ENCODE measurements at regions not wholly inside any gene's neighbourhood (a gene's known extent, or its start where the extent isn't known, plus 50 kb on each side); places are given as distances from the start of the nearest gene placed in this dataset.
"Not testable (repeated sequence)": the region's sequence is repeated elsewhere in the genome, so short reads cannot be mapped to it uniquely, and the experiment has no call there.

DNA sequence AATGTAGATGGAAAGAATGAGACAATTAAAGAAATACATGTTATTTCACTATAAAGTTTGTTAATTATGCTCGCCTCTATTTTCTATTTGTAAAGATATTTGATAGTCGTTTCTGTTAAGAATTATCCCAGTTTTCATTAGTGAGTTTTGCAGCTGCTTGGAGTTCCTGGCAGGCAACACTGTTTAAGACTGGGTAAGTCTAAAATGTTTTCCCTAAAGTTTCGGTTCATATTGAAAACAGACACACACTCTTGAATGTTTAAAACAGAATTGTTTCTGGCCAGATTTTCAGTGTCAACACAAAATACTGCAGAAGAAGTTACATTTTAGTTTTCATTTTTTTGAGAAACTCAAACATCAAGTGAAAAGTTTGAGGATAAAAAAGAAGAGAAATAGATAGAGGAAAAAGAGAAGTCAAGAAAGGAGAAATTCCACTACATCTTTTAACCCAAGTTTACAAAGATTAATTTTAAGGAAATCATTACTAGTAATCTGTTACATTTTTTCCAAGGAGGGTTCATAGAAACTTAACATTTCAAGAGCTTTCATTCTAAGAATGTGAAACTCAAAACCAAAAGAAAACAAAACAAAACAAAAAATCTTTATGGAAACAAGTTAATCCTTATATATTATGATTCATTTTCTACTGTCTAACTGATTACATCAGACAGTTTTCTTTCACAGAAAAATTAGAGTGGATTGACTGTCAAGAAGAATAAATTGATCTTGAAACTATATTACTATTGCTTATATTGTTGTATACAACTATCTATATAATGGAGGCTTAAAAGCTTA lies 305.5 kb downstream of the FAT4 start:
- DNase-seq = no peak

- no peak for DNase-seq
Measured at GRCh38 chr4:125624951-125625350, 310.2 kb downstream of the FAT4 start.

DNA sequence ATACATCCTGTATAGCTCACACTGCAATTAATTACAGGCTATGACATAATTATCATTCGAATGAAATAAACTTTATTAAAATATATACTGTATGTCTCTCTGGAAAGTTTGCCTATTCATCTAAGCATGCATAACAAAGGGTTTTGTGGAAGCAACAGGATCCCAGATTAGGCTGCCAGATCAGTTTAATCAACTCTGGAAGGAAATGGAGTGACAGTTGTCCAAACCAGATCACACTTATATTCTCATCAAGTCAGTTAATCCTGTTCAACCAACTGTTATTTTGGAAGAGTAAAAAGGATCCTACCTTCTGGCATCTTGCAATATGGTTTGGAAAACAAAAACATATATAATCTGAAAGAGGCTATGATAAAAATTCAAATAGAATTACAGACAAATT lies 312.2 kb downstream of the FAT4 start:
- DNase-seq = no peak

DNA sequence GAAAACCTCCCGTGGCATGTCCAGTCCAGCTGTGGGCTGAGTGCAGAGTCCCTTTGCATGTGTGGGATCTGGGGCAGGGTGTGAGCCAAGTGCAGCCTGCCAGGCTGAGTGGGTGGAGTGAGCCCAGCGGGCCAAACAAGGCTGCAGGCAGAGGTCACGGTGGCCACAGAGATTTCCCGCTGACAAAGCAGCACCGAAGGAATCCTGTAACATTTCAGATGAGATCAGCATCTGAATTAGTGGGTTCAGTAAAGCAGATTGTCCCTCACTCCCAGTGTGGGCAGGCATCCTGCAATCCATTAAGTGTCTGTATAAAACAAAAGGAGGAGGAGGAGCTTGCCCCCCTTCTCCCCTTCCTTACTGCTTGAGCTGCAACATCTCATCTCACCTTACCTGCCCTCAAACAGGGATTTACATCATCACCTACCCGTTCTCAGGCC lies 324.4 kb downstream of the FAT4 start:
- no peak for DNase-seq

DNA sequence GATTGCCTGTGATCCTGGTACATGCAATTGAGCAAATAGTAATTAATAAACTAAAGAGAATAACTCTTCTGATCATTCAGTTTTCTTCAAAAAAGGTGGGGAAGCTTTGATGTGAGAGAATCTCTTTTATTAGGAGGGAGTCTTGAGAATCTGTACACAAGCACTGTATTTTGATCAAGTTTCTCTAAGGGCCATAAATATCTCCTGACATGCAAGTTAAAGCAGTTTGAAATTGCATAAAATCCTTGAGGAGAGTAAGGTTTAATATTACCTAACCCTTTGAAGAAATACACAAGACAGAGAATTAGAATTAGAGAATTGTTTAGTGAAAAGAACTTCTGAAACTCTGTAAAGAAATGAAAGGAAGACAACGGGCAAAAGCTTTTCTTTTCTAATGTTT lies 326.9 kb downstream of the FAT4 start:
- no peak for DNase-seq

GRCh38 chr4:125642645-125643044 lies 327.9 kb downstream of the FAT4 start:
- no peak for DNase-seq

- no peak for DNase-seq
Measured at GRCh38 chr4:125649452-125649851, 334.7 kb downstream of the FAT4 start.

GRCh38 chr4:125650557-125650956 lies 335.8 kb downstream of the FAT4 start:
- no peak for DNase-seq

DNA sequence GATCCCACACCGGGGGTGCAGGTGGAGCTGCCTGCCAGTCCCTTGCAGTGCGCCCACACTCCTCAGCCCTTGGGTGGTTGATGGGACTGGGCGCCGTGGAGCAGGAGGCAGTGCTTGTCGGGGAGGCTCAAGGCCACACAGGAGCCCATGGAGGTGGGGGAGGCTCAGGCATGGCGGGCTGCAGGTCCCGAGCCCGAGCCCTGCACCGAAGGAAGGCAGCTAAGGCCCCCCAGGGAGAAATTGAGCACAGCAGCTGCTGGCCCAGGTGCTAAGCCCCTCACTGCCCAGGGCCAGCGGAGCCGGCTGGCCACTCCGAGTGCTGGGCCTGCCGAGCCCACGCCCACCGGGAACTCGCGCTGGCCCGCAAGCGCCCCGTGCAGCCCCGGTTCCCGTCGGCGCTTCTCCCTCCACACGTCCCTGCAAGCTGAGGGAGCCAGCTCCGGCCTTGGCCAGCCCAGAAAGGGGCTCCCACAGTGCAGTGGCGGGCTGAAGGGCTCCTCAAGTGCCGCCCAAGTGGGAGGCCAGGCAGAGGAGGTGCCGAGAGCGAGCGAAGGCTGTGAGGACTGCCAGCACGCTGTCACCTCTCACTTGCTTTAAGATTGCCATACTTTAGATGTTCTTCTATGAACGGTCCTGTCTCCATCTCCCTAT lies 337.1 kb downstream of the FAT4 start:
- DNase-seq = not testable (repeated sequence)

DNA sequence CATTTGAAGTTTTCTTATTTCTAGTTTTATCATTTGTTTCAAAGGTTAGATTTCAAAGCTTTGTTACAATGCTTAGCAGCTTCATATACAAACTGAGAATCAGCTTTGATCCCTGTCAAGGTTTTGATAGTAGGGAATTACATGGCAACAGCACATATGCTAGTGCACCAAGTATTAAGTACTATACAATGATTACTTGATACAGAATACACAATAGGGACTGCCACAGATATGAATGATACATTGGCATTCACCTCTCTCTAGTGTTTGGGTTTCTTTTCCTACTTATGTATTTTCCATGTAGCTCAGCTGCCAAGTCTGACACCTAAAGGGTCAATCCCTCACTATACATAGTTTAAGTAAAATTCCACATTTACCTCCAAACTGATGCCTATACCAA lies 344.0 kb downstream of the FAT4 start:
- no peak for DNase-seq

DNA sequence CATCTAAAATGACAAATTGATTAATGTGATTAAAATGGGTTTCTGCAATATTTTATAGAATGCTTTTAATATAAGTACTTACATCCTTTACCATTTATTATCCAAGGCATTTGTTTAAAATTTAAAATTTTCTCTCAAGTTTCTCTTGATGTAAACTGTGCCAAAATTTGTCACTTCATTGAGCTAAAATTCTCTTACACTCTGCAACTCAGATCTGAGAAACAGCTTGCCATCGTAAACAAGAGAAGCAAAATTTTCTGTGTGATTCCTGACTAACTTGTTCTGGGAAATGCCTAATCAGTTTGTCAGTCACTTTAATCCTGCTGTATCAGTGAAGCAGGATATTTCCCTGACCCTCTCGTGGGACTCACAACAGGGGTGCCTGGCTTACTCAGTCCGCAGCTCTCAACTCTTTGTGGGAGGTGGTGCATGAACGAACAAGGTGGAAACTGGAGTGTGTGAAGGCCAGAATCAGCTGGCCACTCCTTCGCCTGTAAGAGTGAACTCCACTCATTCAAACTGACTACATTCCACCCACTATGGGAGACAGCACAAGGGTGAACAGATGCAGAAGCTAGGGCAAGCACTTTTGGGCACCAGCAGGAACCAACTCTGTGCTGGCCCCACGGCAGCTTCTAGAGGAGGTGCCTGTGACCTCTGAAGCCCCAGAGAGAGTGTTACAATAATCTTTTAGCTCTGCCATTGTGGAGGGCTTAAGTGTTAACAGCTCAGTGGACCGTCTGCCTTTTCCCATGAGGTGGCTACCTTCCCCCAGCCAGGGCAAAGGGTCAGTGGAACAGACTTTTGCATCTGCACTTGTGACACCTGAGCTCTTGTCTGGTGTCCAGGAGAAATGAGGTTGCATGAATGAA lies 349.4 kb downstream of the FAT4 start:
- DNase-seq = no peak

GRCh38 chr4:125666635-125667034 lies 351.9 kb downstream of the FAT4 start:
- no peak for DNase-seq

DNA sequence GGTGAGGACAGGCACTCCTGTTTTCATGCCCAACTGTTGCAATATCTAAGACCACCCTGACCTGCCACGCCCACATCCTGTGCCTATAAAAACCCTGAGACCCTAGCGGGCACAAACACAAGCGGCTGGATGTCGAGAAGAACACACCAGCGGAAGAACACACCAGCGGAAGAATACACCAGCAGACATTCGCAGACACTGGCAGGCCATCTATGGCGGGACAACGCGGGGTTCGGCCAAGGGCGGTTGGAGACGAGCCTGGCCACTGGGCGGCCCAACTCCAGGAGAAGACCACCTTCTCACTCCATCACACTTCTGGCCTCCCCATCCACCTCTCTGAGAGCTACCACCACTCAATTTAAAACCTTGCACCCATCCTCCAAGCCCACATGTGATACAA lies 361.4 kb downstream of the FAT4 start:
- DNase-seq = no peak

DNA sequence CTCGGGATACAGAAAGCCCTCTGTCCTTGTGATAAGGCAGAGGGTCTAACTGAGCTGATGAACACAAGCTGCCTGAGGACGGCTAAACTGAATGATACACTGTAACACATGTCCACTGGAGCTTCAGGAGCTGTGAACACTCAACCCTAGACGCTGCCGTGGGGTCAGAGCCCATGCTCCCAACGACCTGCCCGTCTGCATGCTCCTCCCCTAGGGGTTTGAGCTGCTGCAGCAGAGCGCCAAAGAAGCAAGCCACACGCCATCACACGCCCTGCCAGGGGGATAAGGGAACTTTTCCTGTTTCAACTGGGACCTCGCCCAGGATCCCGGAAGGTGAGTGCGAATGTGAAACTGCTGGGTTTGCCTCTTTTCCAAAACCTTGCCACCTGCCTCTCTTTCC lies 361.8 kb downstream of the FAT4 start:
- DNase-seq = no peak

DNA sequence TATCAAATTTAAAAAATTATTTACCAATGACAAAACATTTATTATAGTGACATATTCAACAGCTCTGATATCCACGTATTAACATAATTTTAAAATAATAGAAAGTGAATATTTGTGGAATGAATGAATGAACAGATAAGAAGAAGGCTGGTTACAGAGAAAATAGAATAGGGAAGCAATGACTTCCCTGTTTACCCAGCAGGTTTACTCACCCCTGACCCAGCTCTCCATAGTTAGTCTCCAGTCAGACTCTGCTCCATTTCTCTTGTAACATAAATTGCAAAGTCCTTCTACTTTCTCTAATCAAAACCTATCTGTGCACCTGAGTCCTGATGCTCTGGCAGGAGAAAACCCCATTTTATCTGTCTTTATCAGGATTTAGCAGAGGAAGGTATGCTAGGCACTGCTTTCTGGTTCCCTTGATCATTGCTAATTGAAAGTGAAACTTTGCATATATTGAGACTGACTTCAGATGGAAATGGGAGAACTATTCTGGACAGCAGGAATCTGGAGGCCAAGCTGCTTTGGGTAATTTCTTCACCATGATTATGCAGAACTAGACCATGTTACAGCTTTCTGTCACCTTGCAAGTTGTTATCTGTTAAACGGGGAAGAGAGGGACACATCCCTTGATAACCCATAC lies 363.0 kb downstream of the FAT4 start:
- DNase-seq = no peak

- DNase-seq = no peak
Measured at GRCh38 chr4:125679989-125680388, 365.2 kb downstream of the FAT4 start.

DNA sequence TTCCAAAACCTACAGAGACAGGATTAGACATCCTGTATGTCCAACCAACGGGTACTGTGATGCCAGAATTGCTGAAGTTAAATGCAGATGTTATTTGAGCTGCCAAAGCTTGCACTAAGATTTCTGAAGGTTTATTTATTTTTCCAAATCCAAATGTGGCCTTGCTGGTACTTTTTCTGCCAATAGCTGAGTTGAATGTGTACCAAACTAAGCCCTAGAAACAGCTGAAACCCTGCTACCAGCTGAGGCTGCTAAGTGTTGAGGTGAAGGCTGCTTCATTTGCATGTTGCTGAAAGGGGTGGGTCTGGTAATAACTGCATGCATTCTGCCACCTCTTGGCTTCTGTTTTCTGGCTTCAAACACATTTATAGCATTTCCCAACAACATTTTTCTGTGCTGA lies 366.5 kb downstream of the FAT4 start:
- no peak for DNase-seq

DNA sequence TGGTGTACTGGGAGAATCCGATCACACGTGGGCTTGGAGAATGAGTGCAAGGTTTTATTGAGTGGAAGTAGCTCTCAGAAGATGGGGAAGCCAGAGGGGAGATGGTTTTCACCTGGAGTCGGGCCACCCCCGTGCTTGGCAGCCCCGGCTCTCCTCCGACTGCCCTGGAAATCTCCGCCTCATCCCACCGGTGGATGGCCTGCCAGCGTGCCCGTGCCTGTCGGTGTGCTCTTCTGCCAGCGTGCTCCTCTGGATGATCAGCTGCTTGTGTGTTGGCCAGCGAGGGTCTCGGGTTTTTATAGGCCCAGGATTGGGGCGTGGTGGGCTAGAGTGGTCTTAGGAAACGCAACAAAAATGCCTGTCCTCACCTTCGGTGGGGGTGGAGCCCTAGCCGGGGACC lies 368.0 kb downstream of the FAT4 start:
- DNase-seq = no peak

- DNase-seq = no peak
Measured at GRCh38 chr4:125688841-125689240, 374.1 kb downstream of the FAT4 start.

DNA sequence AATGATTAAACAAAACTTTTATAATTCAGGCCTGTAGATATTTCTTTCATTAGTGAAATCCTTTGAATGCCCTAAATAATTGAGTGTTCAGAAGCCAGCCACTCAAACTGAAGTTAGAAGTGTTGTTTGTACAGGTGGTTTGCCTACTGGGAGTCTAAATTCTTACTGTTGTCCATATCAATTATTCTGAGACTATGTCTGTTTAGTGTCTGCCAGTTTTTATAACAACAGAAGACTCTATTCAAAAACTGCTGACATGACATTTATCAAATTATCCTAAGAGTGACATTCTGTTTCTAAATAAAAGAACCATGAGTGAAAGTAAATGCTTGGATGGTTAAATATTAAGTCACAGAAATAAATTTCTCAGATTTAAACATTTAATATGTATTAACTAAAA lies 375.1 kb downstream of the FAT4 start:
- DNase-seq = no peak

- DNase-seq = no peak
Measured at GRCh38 chr4:125693228-125693627, 378.5 kb downstream of the FAT4 start.

DNA sequence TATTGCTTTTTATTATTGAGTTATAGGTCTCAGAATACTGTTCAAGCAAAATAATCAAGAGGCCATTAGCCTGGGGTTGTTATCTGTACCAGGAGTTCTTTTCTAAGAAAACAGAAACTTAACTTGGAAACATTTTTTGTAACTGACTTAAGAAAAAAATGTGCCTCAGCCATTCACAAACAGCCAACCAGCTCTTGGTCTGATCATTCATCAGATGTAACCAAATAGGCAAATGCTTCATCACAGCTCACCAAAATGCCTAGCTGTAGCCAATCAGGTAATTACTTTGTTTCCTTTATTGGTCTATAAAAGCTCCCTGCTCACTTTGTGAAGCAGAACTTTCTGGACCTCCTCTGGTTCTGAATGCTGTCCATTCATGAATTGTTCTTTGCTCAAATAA lies 387.7 kb downstream of the FAT4 start:
- no peak for DNase-seq

- no peak for DNase-seq
Measured at GRCh38 chr4:125703443-125703842, 388.7 kb downstream of the FAT4 start.
